HL-60 (cell line): ENCODE measurements at regions not wholly inside any gene's neighbourhood (a gene's known extent, or its start where the extent isn't known, plus 50 kb on each side); places are given as distances from the start of the nearest gene placed in this dataset.

Experiments
- CTCF ChIP-seq: IDR thresholded peaks from one replicate; pipeline ENCODE4 v1.5.1; 2011; ENCODE audit warnings: low read length, control low read depth, inconsistent platforms; ENCODE audit not compliant: insufficient read depth
- POLR2AphosphoS5 ChIP-seq: IDR thresholded peaks from 2 replicates; pipeline ENCODE4 v1.6.1; 2012; ENCODE audit warnings: low read depth

GRCh38 chr5:106454651-106455415 lies 1215.9 kb downstream of the EFNA5 start:
- TF ChIP-seq CTCF (no peak), POLR2AphosphoS5 (no peak)
